Astrocyte of the cerebellum (primary cell): ENCODE measurements at regions not wholly inside any gene's neighbourhood (a gene's known extent, or its start where the extent isn't known, plus 50 kb on each side); places are given as distances from the start of the nearest gene placed in this dataset.

Source experiments
- DNase-seq: peaks from one replicate; pipeline ENCODE4 v3.0.0-alpha.2; 2011; ENCODE audit warnings: low read depth
- H3K4me3 ChIP-seq: 2 replicates; pipeline ENCODE4 v1.5.1; 2011; ENCODE audit warnings: mild to moderate bottlenecking, low read depth, low read length, moderate library complexity
- in situ Hi-C: cut with HindIII; loops from 2 replicates; pipeline ENCODE4 v1.10.0; 2017; ENCODE audit warnings: low sequenced_read_pairs
- TF ChIP-seq, protein P1 (sequence below): IDR thresholded peaks from 2 replicates; pipeline ENCODE4 v1.5.1; 2012; ENCODE audit warnings: low read length, low read depth, moderate library complexity, mild to moderate bottlenecking; ENCODE audit errors: missing control alignments

DNA sequence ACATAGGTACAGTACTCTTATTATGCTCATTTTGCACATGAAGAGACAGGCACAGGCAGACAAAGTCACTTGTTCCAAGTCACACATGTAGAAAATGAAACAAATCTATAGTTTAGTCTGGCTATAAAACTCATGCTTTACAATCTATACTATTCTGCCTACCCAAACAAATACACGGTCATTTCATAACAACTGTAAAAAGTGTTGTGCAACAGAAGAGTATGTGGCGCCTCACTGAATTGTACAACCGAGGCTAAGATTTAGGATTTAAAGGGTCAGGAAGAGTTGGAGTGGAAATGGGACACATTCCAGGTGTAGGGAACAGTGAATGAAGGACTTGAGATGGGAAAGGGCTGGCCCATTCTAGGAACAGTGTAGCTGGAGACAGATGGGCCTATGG is 82.9 kb upstream of the TRIO start:
- no peak for DNase-seq
- in situ Hi-C loops: no loop called here
- TF ChIP-seq, protein P1, sequence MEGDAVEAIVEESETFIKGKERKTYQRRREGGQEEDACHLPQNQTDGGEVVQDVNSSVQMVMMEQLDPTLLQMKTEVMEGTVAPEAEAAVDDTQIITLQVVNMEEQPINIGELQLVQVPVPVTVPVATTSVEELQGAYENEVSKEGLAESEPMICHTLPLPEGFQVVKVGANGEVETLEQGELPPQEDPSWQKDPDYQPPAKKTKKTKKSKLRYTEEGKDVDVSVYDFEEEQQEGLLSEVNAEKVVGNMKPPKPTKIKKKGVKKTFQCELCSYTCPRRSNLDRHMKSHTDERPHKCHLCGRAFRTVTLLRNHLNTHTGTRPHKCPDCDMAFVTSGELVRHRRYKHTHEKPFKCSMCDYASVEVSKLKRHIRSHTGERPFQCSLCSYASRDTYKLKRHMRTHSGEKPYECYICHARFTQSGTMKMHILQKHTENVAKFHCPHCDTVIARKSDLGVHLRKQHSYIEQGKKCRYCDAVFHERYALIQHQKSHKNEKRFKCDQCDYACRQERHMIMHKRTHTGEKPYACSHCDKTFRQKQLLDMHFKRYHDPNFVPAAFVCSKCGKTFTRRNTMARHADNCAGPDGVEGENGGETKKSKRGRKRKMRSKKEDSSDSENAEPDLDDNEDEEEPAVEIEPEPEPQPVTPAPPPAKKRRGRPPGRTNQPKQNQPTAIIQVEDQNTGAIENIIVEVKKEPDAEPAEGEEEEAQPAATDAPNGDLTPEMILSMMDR: no peak
- no peak overlapping the region for H3K4me3 ChIP-seq

DNA sequence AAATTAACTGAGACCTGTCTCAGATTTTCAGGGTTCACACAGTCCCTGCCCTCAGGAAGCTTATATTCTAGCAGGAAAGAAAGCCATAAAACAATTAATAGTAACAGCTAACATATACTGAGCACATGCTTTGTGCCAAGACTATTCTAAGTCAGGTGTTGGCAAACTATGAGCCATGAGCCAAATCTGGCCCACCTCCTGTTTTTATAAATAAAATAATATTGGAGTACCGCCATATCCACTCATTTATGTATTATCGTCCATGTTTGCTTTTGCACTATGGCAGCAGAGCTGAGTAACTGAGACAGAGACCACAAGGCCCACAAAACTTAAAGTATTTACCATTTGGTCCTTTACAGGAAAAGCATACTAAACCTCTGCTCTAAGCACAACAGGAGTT is 83.3 kb upstream of the TRIO start:
- TF ChIP-seq, protein P1: no peak
- DNase-seq: no peak
- in situ Hi-C loops: no loop called here
- no peak overlapping the region for H3K4me3 ChIP-seq

DNA sequence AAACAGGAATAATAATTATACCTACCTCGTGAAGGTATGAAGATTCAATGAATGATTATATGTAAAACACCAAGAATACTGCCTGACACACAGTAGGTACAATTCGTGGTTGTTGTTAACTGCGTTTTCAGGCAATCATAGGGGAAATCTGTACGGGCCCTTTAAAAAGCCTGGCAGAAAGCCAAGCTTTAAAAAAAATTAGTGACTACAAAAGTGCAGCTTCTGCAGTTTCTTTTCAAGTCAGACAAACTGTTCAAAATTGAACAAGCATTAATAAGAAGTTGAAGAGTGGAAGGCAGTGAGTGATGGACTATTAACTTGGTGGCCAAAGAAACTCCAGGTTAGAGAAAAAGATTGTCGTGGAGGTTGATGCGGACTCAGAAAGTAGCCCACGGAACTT is 85.9 kb upstream of the TRIO start:
- DNase-seq: no peak
- TF ChIP-seq, protein P1: no peak
- H3K4me3 ChIP-seq: no peak overlapping the region
- in situ Hi-C loops: no loop called here

DNA sequence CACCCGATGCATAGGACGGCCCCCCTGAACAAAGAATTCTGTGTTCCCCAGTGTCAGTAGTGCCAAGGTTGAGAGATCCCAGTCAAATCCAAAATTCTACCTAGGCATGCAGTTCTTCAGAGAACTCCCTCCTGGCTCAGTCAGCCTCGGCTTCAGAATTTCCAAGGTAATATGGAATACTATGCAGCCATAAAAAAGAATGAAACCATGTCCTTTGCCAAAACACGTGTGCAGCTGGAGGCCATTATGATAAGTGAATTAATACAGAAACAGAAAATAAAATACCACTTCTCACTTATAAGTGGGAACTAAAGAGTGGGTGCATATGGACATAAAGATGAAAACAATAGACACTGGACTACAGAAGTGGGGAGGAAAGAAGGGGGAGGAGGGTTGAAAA is 87.1 kb upstream of the TRIO start:
- TF ChIP-seq, protein P1: no peak

DNA sequence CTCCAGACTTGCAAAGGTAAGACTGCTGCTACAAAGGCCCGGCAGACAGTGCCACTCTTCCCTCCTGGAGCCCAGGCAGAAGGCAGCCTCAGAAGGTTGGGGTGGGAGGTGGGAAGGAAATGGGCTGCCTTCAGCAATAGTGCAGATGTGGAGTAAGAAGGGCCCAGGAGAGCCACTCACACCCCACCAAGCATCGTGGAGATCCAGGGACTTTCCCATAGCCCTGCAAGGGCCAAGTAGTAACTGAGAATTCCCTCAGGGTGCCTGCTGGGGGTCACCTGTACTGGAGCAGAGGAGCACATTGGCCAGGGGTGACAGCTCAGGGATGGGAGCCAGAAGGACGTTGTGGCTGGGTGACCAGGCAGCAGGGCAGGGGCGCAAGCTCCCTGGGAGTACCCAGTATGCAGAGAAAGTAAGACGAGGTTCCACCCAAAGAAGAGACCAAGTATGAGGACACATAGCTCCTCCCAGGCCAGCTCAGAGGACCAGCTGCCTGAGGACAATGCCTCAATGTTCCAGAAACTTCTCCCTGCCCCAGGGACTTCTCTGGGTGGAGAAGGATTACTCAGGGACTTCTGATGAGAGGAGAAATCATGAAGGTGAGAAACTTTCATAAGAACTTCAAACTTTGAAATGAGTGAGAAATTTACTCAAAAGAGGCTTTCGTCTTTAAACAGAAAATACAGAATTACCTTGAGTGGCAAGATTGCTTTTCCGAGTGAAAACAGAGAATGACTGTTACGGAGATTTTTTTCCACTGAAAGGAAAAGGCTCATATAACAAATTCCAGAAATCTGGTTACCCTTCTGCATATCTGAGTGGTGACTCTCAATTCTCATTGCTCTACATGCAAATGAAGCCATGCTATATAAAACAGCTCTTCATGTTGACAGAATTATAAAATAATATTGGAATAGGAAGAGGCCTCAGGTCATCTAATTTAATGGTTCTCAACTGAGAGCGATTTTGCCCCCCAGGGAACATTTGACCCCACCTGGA is 87.9 kb upstream of the TRIO start:
- DNase-seq: no peak
- TF ChIP-seq, protein P1: no peak
- in situ Hi-C loops: no loop called here
- no peak overlapping the region for H3K4me3 ChIP-seq

More for the DNA sequence above, 87.1 kb upstream of the TRIO start:
- H3K4me3 ChIP-seq: no peak overlapping the region
- DNase-seq: no peak
- in situ Hi-C loops: no loop called here

DNA sequence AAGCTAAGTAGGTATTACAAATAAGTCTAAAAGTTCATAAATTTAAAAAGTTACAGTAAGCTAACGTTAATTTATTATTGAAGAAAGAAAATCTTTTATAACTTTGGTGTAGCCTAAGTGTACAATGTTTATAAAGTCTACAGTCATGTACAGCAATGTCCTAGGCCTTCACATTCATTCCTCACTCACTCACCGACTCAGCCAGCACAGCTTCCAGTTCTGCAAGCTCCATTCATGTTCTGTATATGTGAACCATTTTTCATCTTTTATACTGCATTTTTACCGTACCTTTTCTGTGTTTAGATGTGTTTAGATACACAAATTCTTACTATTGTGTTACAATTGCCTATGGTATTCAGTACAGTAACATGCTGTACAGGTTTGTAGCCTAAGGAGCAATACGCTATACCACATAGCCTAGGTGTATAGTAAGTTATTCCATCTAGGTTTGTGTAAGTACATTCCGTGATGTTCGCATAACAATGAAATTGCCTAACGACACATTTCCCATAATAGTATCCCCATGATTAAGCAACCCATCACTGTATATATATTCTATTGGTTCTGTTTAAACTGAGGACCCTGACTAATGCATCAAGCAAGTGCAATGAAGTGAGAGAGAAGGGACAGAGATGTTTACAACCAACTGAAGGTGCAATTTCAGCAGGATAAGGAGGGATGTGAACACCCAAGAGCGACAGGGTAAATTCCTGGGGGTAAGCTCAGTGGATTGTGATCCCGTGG is 88.9 kb upstream of the TRIO start:
- DNase-seq: no peak
- H3K4me3 ChIP-seq: no peak overlapping the region
- in situ Hi-C loops: no loop called here
- TF ChIP-seq, protein P1: no peak
